Stomach smooth muscle (tissue), 2 donors: ENCODE measurements at regions not wholly inside any gene's neighbourhood (a gene's known extent, or its start where the extent isn't known, plus 50 kb on each side); places are given as distances from the start of the nearest gene placed in this dataset.
"Not testable (repeated sequence)": the region's sequence is repeated elsewhere in the genome, so short reads cannot be mapped to it uniquely, and the experiment has no call there.

ENCODE experiments used
- H3K27ac ChIP-seq: one replicate; pipeline ENCODE4 v1.7.0; 2013; ENCODE audit warnings: mild to moderate bottlenecking, low read length, inconsistent platforms
- H3K27me3 ChIP-seq, 2 donors: one replicate each; pipeline ENCODE4 v1.7.0; 2013; ENCODE audit warnings: low read length in 2 of 2; ENCODE audit not compliant: insufficient read depth in 2 of 2, control insufficient read depth in 1 of 2
- H3K36me3 ChIP-seq, 2 donors: one replicate each; pipeline ENCODE4 v1.7.0; 2013; ENCODE audit warnings: low read length in 2 of 2; ENCODE audit not compliant: control insufficient read depth in 2 of 2, insufficient read depth in 2 of 2
- H3K4me1 ChIP-seq: one replicate; pipeline ENCODE4 v1.7.0; 2013; ENCODE audit warnings: low read length; ENCODE audit not compliant: control insufficient read depth, insufficient read depth
- H3K4me3 ChIP-seq, 2 donors: one replicate each; pipeline ENCODE4 v1.7.0; 2013; ENCODE audit warnings: low read length in 2 of 2
- H3K9ac ChIP-seq, 2 donors: one replicate each; pipeline ENCODE4 v1.7.0; 2013; ENCODE audit warnings: low read length in 2 of 2, mild to moderate bottlenecking in 1 of 2
- H3K9me3 ChIP-seq, 2 donors: one replicate each; pipeline ENCODE4 v1.7.0; 2013; ENCODE audit warnings: low read length in 2 of 2; ENCODE audit not compliant: control insufficient read depth in 2 of 2
- donor health status: healthy.
- donor health status: Pancreatic carcinoma.

- no peak overlapping the region for H3K4me3 ChIP-seq
- no peak overlapping the region for H3K27ac ChIP-seq
- H3K36me3 ChIP-seq, result no peaks in the 10 kb centered on the region
- H3K9ac ChIP-seq, result no peak overlapping the region
- peaks cover 0 to 2% of the 10 kb centered on the region in 2 donors for H3K27me3 ChIP-seq
- peaks cover 0 to 4% of the 10 kb centered on the region in 2 donors for H3K9me3 ChIP-seq
- no peaks in the 10 kb centered on the region for H3K4me1 ChIP-seq
These were observed 117.2 kb upstream of the MED14 start for GRCh38 chrX:40852586-40852985.

DNA sequence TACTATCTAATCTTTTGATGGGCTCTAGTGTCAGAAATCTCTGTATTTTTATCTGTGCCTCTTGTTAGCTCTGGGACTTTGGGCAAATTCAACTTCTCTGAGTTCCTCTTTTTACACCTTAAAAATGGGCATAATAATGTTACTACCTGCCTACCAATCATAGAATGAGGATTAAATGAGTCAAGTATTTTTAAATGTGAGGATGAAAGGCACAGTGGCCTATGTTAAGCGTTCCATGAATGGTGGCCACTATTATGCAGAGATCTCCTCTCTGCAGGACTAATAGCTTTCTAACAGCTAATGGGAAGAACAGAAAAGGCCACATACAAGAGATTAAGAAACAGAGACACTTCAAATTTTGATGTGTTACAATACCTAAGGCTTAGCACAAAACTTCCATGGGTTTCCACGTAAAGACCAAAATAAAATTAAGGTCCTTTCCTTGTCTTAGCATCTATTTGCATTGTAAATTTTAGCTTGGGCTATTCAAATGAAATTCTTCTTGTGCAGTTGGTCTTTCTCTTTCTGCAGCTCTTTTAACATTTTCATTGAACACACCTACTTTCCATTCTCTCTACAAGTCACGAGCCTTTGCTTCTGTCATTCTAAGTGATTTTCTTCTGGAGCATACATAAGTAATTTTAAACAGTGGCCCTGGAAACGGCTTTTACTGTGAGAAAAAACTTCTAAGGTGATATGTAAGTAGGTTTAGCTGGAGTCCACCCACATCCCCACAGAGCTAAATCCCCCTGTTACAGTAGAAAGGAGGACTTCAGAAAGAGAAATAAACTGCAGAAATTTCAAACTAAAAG, 117.9 kb upstream of the MED14 start:
- Histone ChIP-seq H3K9ac (no peak overlapping the region), H3K4me3 (no peak overlapping the region), H3K9me3 (peaks cover 0 to 4% of the 10 kb centered on the region in 2 donors), H3K36me3 (no peaks in the 10 kb centered on the region), H3K27ac (no peak overlapping the region), H3K27me3 (peaks cover 0 to 2% of the 10 kb centered on the region in 2 donors), H3K4me1 (no peaks in the 10 kb centered on the region)

GRCh38 chrX:40853816-40854123, 118.4 kb upstream of the MED14 start:
- Histone ChIP-seq H3K27me3 (peaks cover 0 to 2% of the 10 kb centered on the region in 2 donors), H3K4me3 (no peak overlapping the region), H3K36me3 (no peaks in the 10 kb centered on the region), H3K9ac (no peak overlapping the region), H3K27ac (no peak overlapping the region), H3K9me3 (peaks cover 0 to 4% of the 10 kb centered on the region in 2 donors), H3K4me1 (no peaks in the 10 kb centered on the region)

- H3K27me3 ChIP-seq, result peaks cover 0 to 2% of the 10 kb centered on the region in 2 donors
- H3K36me3 ChIP-seq, result no peaks in the 10 kb centered on the region
- no peak overlapping the region for H3K9ac ChIP-seq
- H3K4me3 ChIP-seq, result no peak overlapping the region
- H3K27ac ChIP-seq, result no peak overlapping the region
- no peaks in the 10 kb centered on the region for H3K4me1 ChIP-seq
- peaks cover 0 to 4% of the 10 kb centered on the region in 2 donors for H3K9me3 ChIP-seq
These were observed 118.9 kb upstream of the MED14 start for GRCh38 chrX:40854242-40854641.

GRCh38 chrX:40855411-40855810, 120.1 kb upstream of the MED14 start:
- Histone ChIP-seq H3K36me3 (no peaks in the 10 kb centered on the region), H3K9ac (no peak overlapping the region), H3K4me3 (no peak overlapping the region), H3K4me1 (no peaks in the 10 kb centered on the region), H3K27me3 (peaks cover 0 to 1% of the 10 kb centered on the region in 2 donors), H3K9me3 (peaks cover 0 to 4% of the 10 kb centered on the region in 2 donors), H3K27ac (no peak overlapping the region)

- Histone ChIP-seq H3K27ac (no peak overlapping the region), H3K9me3 (peaks cover 0 to 4% of the 10 kb centered on the region in 2 donors), H3K4me1 (no peaks in the 10 kb centered on the region), H3K9ac (no peak overlapping the region), H3K27me3 (no peaks in the 10 kb centered on the region), H3K36me3 (no peaks in the 10 kb centered on the region), H3K4me3 (no peak overlapping the region)
These were observed 120.7 kb upstream of the MED14 start for GRCh38 chrX:40855932-40856515.

GRCh38 chrX:40861952-40862554, 126.7 kb upstream of the MED14 start:
- H3K4me1 ChIP-seq, H3K9me3 ChIP-seq, H3K4me3 ChIP-seq, H3K27me3 ChIP-seq, H3K27ac ChIP-seq, H3K36me3 ChIP-seq, H3K9ac ChIP-seq: not testable (repeated sequence)

DNA sequence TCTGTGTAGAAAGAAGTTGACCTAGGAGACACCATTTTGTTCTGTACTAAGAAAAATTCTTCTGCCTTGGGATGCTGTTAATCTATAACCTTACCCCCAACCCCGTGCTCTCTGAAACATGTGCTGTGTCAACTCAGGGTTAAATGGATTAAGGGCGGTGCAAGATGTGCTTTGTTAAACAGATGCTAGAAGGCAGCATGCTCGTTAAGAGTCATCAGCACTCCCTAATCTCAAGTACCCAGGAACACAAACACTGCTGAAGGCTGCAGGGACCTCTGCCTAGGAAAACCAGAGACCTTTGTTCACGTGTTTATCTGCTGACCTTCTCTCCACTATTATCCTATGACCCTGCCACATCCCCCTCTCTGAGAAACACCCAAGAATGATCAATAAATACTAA, 127.9 kb upstream of the MED14 start:
- H3K4me3 ChIP-seq, H3K9ac ChIP-seq, H3K27me3 ChIP-seq, H3K9me3 ChIP-seq, H3K36me3 ChIP-seq, H3K27ac ChIP-seq, H3K4me1 ChIP-seq: not testable (repeated sequence)

- Histone ChIP-seq H3K36me3 (no peaks in the 10 kb centered on the region), H3K27ac (no peak overlapping the region), H3K9me3 (no peaks in the 10 kb centered on the region), H3K4me3 (no peak overlapping the region), H3K9ac (no peak overlapping the region), H3K4me1 (peaks cover 9% of the 10 kb centered on the region), H3K27me3 (no peaks in the 10 kb centered on the region)
These were observed 128.3 kb upstream of the MED14 start for GRCh38 chrX:40863671-40864070.

DNA sequence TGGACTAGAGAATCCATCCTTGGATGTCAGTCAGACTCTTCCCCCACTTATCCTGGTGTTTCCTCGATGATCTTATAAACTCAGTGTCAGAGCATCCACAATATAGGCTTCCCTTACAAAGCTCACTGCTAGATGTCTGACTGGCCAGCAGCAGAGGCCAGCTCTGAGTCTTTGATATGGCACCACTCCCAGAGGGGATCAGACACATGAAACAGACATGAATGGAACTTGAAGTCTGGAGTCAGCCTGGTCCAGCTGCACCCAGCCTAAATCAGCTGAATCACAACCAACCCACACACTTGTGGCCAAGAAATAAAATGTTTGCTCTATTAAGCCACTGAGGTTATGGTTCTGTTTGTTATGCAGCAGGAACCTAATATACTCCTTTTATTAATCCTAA, 129.6 kb upstream of the MED14 start:
- Histone ChIP-seq H3K4me3 (no peak overlapping the region), H3K9me3 (no peaks in the 10 kb centered on the region), H3K9ac (no peak overlapping the region), H3K4me1 (peaks cover 9% of the 10 kb centered on the region), H3K27me3 (no peaks in the 10 kb centered on the region), H3K27ac (no peak overlapping the region), H3K36me3 (no peaks in the 10 kb centered on the region)

DNA sequence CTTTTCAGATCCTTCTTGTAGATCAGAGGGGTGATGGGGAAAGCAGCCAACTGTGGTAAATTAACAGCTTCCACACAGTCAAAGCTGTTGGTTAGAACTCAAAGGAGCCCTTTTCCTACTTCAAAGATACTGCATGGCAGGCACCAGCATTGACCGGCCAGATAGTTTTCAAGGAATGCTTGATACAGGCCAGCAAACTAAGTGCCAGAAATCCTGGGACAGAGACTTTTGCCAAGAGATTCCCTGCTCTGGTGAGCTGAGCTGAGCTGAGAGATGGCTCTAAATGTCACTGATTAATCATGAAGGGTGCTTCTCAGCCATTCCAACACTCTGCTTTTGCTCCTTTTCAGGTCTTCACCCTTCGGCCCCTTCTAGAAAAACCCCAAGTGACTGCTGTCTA, 131.6 kb upstream of the MED14 start:
- Histone ChIP-seq H3K27ac (peak overlapping the region; percentile 11), H3K27me3 (no peaks in the 10 kb centered on the region), H3K9ac (no peak overlapping the region), H3K9me3 (no peaks in the 10 kb centered on the region), H3K4me3 (no peak overlapping the region), H3K36me3 (no peaks in the 10 kb centered on the region), H3K4me1 (peaks cover 9% of the 10 kb centered on the region)
